ENCODE measurements at regions not wholly inside any gene's neighbourhood (a gene's known extent, or its start where the extent isn't known, plus 50 kb on each side); places are given as distances from the start of the nearest gene placed in this dataset.

GRCh38 chr15:66615846-66616245, 50.0 kb upstream of the LCTL start:
- TF ChIP-seq POLR2A (IDR thresholded peaks at IDR 0.05): no peak
- no peak for TF ChIP-seq CTCF (IDR thresholded peaks at IDR 0.05)
- TF ChIP-seq POLR2AphosphoS5 (IDR thresholded peaks at IDR 0.05; ENCODE audit: insufficient read depth in 1 of 2, low read depth in 1 of 2): no peak
